GM23338 (cell line): ENCODE measurements at regions not wholly inside any gene's neighbourhood (a gene's known extent, or its start where the extent isn't known, plus 50 kb on each side); places are given as distances from the start of the nearest gene placed in this dataset.
"Not testable (repeated sequence)": the region's sequence is repeated elsewhere in the genome, so short reads cannot be mapped to it uniquely, and the experiment has no call there.

Experiments used
- ATAC-seq: fragments of 200-7000 bp; cut with Tn5 transposase; 3 replicates; pipeline ENCODE4 v1.9.1; 2020
- DNase-seq: peaks from one replicate; pipeline ENCODE4 v3.0.0-alpha.2; 2015; ENCODE audit warnings: low spot score
- H2AFZ ChIP-seq: fragments of 200-600 bp; sonication (generic); 2 replicates; pipeline ENCODE4 v1.8.0; 2016; ENCODE audit warnings: antibody characterized with exemption, mild to moderate bottlenecking, moderate library complexity
- H3F3A ChIP-seq: fragments of 200-600 bp; sonication (generic); replicated peaks from 2 replicates; pipeline ENCODE4 v1.8.0; 2017; ENCODE audit warnings: antibody characterized with exemption, mixed run types, low read depth
- H3K27ac ChIP-seq: fragments of 200-600 bp; sonication (generic); 2 replicates; pipeline ENCODE4 v1.6.1; 2016; ENCODE audit warnings: low read depth
- H3K27me3 ChIP-seq: fragments of 200-600 bp; sonication (generic); 2 replicates; pipeline ENCODE4 v1.8.0; 2016; ENCODE audit warnings: mild to moderate bottlenecking, mixed run types, moderate library complexity; ENCODE audit not compliant: insufficient read depth
- H3K36me3 ChIP-seq: fragments of 200-600 bp; sonication (generic); 2 replicates; pipeline ENCODE4 v1.8.0; 2016; ENCODE audit warnings: mild to moderate bottlenecking; ENCODE audit not compliant: insufficient read depth
- H3K4me1 ChIP-seq: fragments of 200-600 bp; sonication (generic); 2 replicates; pipeline ENCODE4 v1.8.0; 2016; ENCODE audit warnings: mild to moderate bottlenecking, moderate library complexity; ENCODE audit not compliant: insufficient read depth
- H3K4me2 ChIP-seq: fragments of 200-600 bp; sonication (generic); 2 replicates; pipeline ENCODE4 v1.7.1; 2017; ENCODE audit warnings: mixed run types
- H3K4me3 ChIP-seq: fragments of 200-600 bp; sonication (generic); 2 replicates; pipeline ENCODE4 v1.6.1; 2016; ENCODE audit warnings: mixed run types
- H3K79me2 ChIP-seq: fragments of 200-600 bp; sonication (generic); replicated peaks from 2 replicates; pipeline ENCODE4 v1.8.0; 2017; ENCODE audit warnings: mild to moderate bottlenecking; ENCODE audit not compliant: insufficient read depth
- H3K9me2 ChIP-seq: fragments of 200-600 bp; sonication (generic); 2 replicates; pipeline ENCODE4 v1.8.0; 2017; ENCODE audit not compliant: insufficient read depth
- H4K20me1 ChIP-seq: fragments of 200-600 bp; sonication (generic); replicated peaks from 2 replicates; pipeline ENCODE4 v1.8.0; 2017; ENCODE audit warnings: mild to moderate bottlenecking; ENCODE audit not compliant: insufficient read depth
- H3K27ac Mint-ChIP-seq: 2 replicates; pipeline ENCODE4 v1.8.0; 2020; ENCODE audit warnings: inconsistent platforms, mild to moderate bottlenecking, moderate library complexity, mixed read lengths
- H3K27me3 Mint-ChIP-seq: 3 replicates; pipeline ENCODE4 v1.8.0; 2022; ENCODE audit warnings: low read depth, mild to moderate bottlenecking, moderate library complexity, mixed read lengths, inconsistent platforms; ENCODE audit not compliant: insufficient read depth, poor library complexity
- H3K36me3 Mint-ChIP-seq: 3 replicates; pipeline ENCODE4 v1.8.0; 2021; ENCODE audit warnings: low read depth, mild to moderate bottlenecking, inconsistent platforms, moderate library complexity, mixed read lengths
- H3K4me1 Mint-ChIP-seq: 3 replicates; pipeline ENCODE4 v1.8.0; 2020; ENCODE audit warnings: mild to moderate bottlenecking, inconsistent platforms, mixed read lengths
- H3K4me3 Mint-ChIP-seq: 3 replicates; pipeline ENCODE4 v1.8.0; 2021; ENCODE audit warnings: moderate library complexity, mild to moderate bottlenecking, inconsistent platforms, mixed read lengths
- H3K9me3 Mint-ChIP-seq: 3 replicates; pipeline ENCODE4 v1.8.0; 2020; ENCODE audit warnings: moderate library complexity, mild to moderate bottlenecking, inconsistent platforms, mixed read lengths
- CREB1 ChIP-seq: fragments of 250-450 bp; sonication (Bioruptor Pico); IDR thresholded peaks from 2 replicates; pipeline ENCODE4 v1.5.0; 2020; ENCODE audit warnings: low read depth, mild to moderate bottlenecking, moderate library complexity
- EZH2phosphoT487 ChIP-seq: fragments of 200-600 bp; sonication (generic); IDR thresholded peaks from one replicate; pipeline ENCODE4 v1.8.1; 2018; ENCODE audit warnings: antibody characterized with exemption; ENCODE audit not compliant: unreplicated experiment
- JUNB ChIP-seq: IDR thresholded peaks from one replicate; pipeline ENCODE4 v1.6.1; 2016; ENCODE audit warnings: antibody characterized with exemption; ENCODE audit not compliant: unreplicated experiment
- NANOG ChIP-seq: IDR thresholded peaks from 2 replicates; pipeline ENCODE4 v1.6.1; 2016; ENCODE audit warnings: antibody characterized with exemption, borderline replicate concordance
- POLR2AphosphoS5 ChIP-seq: IDR thresholded peaks from 2 replicates; pipeline ENCODE4 v1.6.1; 2016; ENCODE audit warnings: antibody characterized with exemption, low read depth
- STAT1 ChIP-seq: IDR thresholded peaks from one replicate; pipeline ENCODE4 v1.6.1; 2016; ENCODE audit warnings: antibody characterized with exemption; ENCODE audit not compliant: unreplicated experiment
- ZNF114 ChIP-seq: fragments of 250-450 bp; sonication (Bioruptor Pico); IDR thresholded peaks from 2 replicates; pipeline ENCODE4 v1.5.0; 2020; ENCODE audit warnings: mild to moderate bottlenecking, moderate library complexity
- TF ChIP-seq, protein P1 (sequence below), 2 experiments: fragments of 200-600 bp in 1 of 2; sonication (generic) in 1 of 2; conservative IDR thresholded peaks; 2 replicates each; pipeline versions ENCODE4 v1.5.1 to v1.6.1; 2016 to 2017; ENCODE audit warnings: antibody characterized with exemption in 2 of 2, low read depth in 2 of 2, mild to moderate bottlenecking in 2 of 2, moderate library complexity in 1 of 2
- TF ChIP-seq, protein P2 (sequence below): IDR thresholded peaks from 2 replicates; pipeline ENCODE4 v1.6.1; 2016; ENCODE audit warnings: antibody characterized with exemption
- TF ChIP-seq, protein P3 (sequence below): fragments of 250-450 bp; sonication (Bioruptor Pico); IDR thresholded peaks from 2 replicates; pipeline ENCODE4 v1.5.0; 2020; ENCODE audit warnings: mild to moderate bottlenecking, moderate library complexity

DNA sequence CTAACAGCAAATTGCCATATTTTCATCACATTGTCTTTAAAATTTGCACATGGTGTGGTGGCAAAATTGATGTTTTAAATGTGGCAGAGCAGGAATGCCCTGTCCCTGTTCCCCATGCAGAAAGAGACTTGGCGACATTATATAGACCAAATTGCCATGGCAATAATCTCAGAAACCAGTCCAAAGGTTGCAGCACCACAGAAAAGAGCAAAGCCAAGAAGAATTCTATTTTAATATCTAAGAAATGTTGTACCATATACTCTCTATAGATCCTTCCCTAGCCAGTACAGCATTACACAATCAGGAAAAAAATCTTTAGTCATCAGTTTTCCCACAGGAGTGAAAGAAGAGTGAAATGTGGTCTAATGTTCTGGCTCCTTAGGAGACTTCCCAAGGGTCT is 80.0 kb downstream of the UGT2B28 start (continued):
- TF ChIP-seq POLR2AphosphoS5 = no peak
- TF ChIP-seq, protein P1, sequence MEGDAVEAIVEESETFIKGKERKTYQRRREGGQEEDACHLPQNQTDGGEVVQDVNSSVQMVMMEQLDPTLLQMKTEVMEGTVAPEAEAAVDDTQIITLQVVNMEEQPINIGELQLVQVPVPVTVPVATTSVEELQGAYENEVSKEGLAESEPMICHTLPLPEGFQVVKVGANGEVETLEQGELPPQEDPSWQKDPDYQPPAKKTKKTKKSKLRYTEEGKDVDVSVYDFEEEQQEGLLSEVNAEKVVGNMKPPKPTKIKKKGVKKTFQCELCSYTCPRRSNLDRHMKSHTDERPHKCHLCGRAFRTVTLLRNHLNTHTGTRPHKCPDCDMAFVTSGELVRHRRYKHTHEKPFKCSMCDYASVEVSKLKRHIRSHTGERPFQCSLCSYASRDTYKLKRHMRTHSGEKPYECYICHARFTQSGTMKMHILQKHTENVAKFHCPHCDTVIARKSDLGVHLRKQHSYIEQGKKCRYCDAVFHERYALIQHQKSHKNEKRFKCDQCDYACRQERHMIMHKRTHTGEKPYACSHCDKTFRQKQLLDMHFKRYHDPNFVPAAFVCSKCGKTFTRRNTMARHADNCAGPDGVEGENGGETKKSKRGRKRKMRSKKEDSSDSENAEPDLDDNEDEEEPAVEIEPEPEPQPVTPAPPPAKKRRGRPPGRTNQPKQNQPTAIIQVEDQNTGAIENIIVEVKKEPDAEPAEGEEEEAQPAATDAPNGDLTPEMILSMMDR (conservative IDR thresholded peaks at IDR 0.05; ENCODE audit: low read depth in 2 of 2) = no peak
- TF ChIP-seq NANOG = no peak
- no peak for TF ChIP-seq EZH2phosphoT487
- no peak for TF ChIP-seq CREB1 (CRISPR knock-in tag)

DNA sequence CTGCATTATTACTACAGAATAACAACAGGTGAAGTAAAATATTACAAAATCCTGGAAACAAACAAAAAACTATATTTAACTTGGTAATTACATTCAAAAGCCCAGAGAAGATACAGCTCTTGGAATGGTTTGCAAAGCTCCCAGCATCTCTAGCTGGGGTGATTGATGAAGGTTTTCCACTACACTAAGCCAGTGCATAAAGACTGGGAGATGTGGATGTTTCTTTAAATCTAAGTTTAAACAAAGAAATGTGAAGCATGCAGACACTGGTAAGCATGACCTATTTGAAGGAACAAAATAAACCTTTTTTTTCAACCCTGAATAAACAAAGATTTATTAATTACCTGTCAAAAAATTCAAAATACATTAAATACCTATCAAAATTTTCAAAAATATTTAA is 80.5 kb downstream of the UGT2B28 start:
- H3K36me3 Mint-ChIP-seq, H3K27ac Mint-ChIP-seq, H3K9me2 ChIP-seq, H2AFZ ChIP-seq, H3K4me1 Mint-ChIP-seq, H3K36me3 ChIP-seq, H3K27me3 ChIP-seq, H4K20me1 ChIP-seq, H3K27me3 Mint-ChIP-seq, H3K4me2 ChIP-seq, DNase-seq, H3K79me2 ChIP-seq, H3K4me3 Mint-ChIP-seq, H3K27ac ChIP-seq, H3K4me1 ChIP-seq, ATAC-seq, H3F3A ChIP-seq, H3K9me3 Mint-ChIP-seq, H3K4me3 ChIP-seq: not testable (repeated sequence)

DNA sequence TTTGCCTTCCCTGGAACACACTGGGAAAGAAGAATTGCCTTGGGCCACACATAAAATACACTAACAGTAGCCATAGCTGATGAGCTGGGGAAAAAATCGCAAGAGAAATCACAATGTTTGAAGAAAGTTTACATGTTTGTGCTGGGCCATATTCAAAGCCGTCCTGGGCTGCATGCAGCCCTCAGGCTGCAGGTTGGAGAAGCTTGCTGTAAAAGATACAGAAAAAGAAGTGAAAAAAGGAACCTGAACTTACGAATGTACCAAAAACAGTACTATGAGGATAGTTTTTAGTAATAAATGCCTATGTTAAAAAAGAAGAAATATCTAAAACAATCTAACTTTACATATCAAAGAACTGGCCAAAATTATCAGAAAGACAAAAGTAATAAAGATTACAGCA is 82.1 kb downstream of the UGT2B28 start:
- H3K4me3 ChIP-seq = no peak overlapping the region
- Mint-ChIP-seq H3K27me3 (peaks cover 1% of the 10 kb centered on the region), H3K36me3 (no peaks in the 10 kb centered on the region), H3K4me3 (no peak overlapping the region), H3K9me3 (peaks cover 9% of the 10 kb centered on the region; the same call in 1 of the 3 replicates), H3K27ac (no peak overlapping the region), H3K4me1 (no peaks in the 10 kb centered on the region)
- TF ChIP-seq, protein P2, sequence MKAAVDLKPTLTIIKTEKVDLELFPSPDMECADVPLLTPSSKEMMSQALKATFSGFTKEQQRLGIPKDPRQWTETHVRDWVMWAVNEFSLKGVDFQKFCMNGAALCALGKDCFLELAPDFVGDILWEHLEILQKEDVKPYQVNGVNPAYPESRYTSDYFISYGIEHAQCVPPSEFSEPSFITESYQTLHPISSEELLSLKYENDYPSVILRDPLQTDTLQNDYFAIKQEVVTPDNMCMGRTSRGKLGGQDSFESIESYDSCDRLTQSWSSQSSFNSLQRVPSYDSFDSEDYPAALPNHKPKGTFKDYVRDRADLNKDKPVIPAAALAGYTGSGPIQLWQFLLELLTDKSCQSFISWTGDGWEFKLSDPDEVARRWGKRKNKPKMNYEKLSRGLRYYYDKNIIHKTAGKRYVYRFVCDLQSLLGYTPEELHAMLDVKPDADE = no peak
- TF ChIP-seq POLR2AphosphoS5 (no peak), CREB1 (CRISPR knock-in tag) (no peak), NANOG (no peak), JUNB (no peak), STAT1 (no peak), EZH2phosphoT487 (no peak), ZNF114 (no peak)
- TF ChIP-seq, protein P3, sequence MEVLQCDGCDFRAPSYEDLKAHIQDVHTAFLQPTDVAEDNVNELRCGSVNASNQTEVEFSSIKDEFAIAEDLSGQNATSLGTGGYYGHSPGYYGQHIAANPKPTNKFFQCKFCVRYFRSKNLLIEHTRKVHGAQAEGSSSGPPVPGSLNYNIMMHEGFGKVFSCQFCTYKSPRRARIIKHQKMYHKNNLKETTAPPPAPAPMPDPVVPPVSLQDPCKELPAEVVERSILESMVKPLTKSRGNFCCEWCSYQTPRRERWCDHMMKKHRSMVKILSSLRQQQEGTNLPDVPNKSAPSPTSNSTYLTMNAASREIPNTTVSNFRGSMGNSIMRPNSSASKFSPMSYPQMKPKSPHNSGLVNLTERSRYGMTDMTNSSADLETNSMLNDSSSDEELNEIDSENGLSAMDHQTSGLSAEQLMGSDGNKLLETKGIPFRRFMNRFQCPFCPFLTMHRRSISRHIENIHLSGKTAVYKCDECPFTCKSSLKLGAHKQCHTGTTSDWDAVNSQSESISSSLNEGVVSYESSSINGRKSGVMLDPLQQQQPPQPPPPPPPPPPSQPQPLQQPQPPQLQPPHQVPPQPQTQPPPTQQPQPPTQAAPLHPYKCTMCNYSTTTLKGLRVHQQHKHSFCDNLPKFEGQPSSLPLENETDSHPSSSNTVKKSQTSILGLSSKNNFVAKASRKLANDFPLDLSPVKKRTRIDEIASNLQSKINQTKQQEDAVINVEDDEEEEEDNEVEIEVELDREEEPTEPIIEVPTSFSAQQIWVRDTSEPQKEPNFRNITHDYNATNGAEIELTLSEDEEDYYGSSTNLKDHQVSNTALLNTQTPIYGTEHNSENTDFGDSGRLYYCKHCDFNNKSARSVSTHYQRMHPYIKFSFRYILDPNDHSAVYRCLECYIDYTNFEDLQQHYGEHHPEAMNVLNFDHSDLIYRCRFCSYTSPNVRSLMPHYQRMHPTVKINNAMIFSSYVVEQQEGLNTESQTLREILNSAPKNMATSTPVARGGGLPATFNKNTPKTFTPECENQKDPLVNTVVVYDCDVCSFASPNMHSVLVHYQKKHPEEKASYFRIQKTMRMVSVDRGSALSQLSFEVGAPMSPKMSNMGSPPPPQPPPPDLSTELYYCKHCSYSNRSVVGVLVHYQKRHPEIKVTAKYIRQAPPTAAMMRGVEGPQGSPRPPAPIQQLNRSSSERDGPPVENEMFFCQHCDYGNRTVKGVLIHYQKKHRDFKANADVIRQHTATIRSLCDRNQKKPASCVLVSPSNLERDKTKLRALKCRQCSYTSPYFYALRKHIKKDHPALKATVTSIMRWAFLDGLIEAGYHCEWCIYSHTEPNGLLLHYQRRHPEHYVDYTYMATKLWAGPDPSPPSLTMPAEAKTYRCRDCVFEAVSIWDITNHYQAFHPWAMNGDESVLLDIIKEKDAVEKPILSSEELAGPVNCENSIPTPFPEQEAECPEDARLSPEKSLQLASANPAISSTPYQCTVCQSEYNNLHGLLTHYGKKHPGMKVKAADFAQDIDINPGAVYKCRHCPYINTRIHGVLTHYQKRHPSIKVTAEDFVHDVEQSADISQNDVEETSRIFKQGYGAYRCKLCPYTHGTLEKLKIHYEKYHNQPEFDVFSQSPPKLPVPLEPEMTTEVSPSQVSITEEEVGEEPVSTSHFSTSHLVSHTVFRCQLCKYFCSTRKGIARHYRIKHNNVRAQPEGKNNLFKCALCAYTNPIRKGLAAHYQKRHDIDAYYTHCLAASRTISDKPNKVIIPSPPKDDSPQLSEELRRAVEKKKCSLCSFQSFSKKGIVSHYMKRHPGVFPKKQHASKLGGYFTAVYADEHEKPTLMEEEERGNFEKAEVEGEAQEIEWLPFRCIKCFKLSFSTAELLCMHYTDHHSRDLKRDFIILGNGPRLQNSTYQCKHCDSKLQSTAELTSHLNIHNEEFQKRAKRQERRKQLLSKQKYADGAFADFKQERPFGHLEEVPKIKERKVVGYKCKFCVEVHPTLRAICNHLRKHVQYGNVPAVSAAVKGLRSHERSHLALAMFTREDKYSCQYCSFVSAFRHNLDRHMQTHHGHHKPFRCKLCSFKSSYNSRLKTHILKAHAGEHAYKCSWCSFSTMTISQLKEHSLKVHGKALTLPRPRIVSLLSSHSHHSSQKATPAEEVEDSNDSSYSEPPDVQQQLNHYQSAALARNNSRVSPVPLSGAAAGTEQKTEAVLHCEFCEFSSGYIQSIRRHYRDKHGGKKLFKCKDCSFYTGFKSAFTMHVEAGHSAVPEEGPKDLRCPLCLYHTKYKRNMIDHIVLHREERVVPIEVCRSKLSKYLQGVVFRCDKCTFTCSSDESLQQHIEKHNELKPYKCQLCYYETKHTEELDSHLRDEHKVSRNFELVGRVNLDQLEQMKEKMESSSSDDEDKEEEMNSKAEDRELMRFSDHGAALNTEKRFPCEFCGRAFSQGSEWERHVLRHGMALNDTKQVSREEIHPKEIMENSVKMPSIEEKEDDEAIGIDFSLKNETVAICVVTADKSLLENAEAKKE (CRISPR knock-in tag) = no peak
- H3F3A ChIP-seq = no peaks in the 10 kb centered on the region
- no peaks in the 10 kb centered on the region for H4K20me1 ChIP-seq
- no peak overlapping the region for H3K27ac ChIP-seq
- no peaks in the 10 kb centered on the region; the same call in 1 of the 2 replicates for H3K9me2 ChIP-seq
- H3K4me2 ChIP-seq = no peak overlapping the region
- no peak overlapping the region for H2AFZ ChIP-seq
- ATAC-seq = no peak
- no peaks in the 10 kb centered on the region for H3K4me1 ChIP-seq
- no peaks in the 10 kb centered on the region for H3K79me2 ChIP-seq
- DNase-seq = no peak
- no peaks in the 10 kb centered on the region for H3K27me3 ChIP-seq
- no peaks in the 10 kb centered on the region for H3K36me3 ChIP-seq
